ENCODE measurements at regions not wholly inside any gene's neighbourhood (a gene's known extent, or its start where the extent isn't known, plus 50 kb on each side); places are given as distances from the start of the nearest gene placed in this dataset.
A peak's percentile ranks its signal among the peaks of the same experiment; 100 is the strongest.

DNA sequence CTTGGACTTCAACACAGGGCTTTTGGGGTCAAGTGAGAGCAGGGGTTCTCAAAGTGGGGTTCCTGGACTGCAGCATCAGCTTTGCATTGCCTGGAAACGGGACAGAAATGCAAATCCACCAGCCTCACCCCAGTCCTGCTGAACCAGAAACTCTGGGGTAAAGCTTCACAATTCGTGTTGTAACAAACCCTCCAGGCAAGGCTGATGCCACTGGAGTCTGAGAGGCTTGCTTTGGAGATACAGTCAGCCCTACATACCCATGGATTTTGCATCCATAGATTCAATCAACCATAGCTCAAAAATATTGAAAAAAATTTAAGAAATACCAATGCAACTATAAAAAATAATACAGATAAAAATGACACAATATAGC, 160.4 kb upstream of the ECI2 start:
- Histone ChIP-seq H3K4me1 (ENCODE audit: control insufficient read depth, insufficient read depth, low read depth, low read length) (peaks cover 7% of the 10 kb centered on the region), H2BK120ac (ENCODE audit: low read depth, low read length) (no peak overlapping the region), H3K9me3 (ENCODE audit: control insufficient read depth, low read length) (no peaks in the 10 kb centered on the region), H2AFZ (ENCODE audit: low read depth, low read length) (no peak overlapping the region), H3K23ac (ENCODE audit: low read length in 2 of 2) (no peak overlapping the region), H3K9ac (ENCODE audit: low read length) (no peak overlapping the region), H2AK5ac (ENCODE audit: low read length, severe bottlenecking) (no peak overlapping the region), H3K4me2 (ENCODE audit: low read length, poor library complexity, severe bottlenecking) (no peak overlapping the region), H2BK15ac (ENCODE audit: low read depth, poor library complexity, severe bottlenecking) (no peak overlapping the region), H2BK12ac (ENCODE audit: low read length in 2 of 2) (no peak overlapping the region), H3K27ac (ENCODE audit: low read length, poor library complexity, severe bottlenecking) (no peak overlapping the region), H3K4ac (ENCODE audit: low read depth in 1 of 2, low read length in 2 of 2) (no peak overlapping the region), H2BK5ac (ENCODE audit: low read depth, low read length, poor library complexity, severe bottlenecking) (no peak overlapping the region), H3K14ac (ENCODE audit: low read length in 2 of 2) (no peak overlapping the region), H3K27me3 (ENCODE audit: control insufficient read depth in 1 of 2, insufficient read depth in 1 of 2, low read length in 2 of 2) (peaks cover 0 to 9% of the 10 kb centered on the region in 2 experiments), H3K36me3 (ENCODE audit: control insufficient read depth in 1 of 2, insufficient read depth in 2 of 2, low read depth in 1 of 2, low read length in 2 of 2) (no peaks in the 10 kb centered on the region), H3K4me3 (ENCODE audit: insufficient read depth in 1 of 2, low read depth in 1 of 2, low read length in 2 of 2) (no peak overlapping the region), H4K8ac (ENCODE audit: low read length) (no peak overlapping the region), H3K18ac (ENCODE audit: low read depth in 1 of 2, low read length in 2 of 2) (no peak overlapping the region), H3K79me1 (replicated peaks; ENCODE audit: low read length, poor library complexity, severe bottlenecking) (no peaks in the 10 kb centered on the region), H4K91ac (ENCODE audit: low read length) (no peak overlapping the region)
- DNase-seq: no peak
- 73% methylated on average over 2 of the region's 2 CpGs for WGBS

DNA sequence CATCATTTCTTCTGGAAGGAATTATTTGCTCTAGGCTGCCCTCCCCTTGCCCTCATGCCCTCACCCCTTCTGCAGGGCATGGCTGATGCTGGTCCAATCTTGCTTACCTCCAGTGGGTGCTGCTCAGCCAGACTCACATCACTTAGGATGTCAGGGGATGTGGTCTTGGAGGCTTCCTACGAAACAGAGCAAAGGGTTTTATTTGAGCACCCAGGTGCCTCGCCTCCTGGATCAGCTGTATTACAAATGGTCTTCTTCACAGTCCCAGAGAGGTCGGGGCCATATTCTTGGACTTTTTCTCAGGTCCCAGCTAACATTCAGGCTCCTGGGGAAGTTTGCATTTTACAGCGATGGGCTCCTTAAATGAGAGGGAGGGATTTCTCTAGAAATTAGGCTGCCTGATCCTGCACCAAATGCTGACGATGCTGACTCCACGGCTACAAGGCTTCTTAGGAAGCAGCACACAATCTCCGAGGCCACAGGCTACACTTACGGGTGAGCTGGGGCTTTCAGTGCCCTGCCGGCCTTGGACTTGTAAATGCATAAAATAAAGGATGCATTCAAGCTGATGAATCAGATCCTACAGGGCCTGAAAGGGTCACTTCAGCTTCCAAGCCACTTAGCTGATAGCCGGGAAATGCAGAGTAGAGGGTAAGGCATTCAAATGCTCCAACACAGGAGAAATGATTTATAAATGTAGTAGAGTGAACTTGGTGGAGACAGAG, 159.8 kb upstream of the ECI2 start:
- Histone ChIP-seq H4K8ac (ENCODE audit: low read length) (no peak overlapping the region), H3K4me2 (ENCODE audit: low read length, poor library complexity, severe bottlenecking) (no peak overlapping the region), H3K23ac (ENCODE audit: low read length in 2 of 2) (no peak overlapping the region), H2BK5ac (ENCODE audit: low read depth, low read length, poor library complexity, severe bottlenecking) (no peak overlapping the region), H3K9ac (ENCODE audit: low read length) (no peak overlapping the region), H3K18ac (ENCODE audit: low read depth in 1 of 2, low read length in 2 of 2) (no peak overlapping the region), H3K36me3 (ENCODE audit: control insufficient read depth in 1 of 2, insufficient read depth in 2 of 2, low read depth in 1 of 2, low read length in 2 of 2) (no peaks in the 10 kb centered on the region), H3K4me3 (ENCODE audit: insufficient read depth in 1 of 2, low read depth in 1 of 2, low read length in 2 of 2) (no peak overlapping the region), H3K14ac (ENCODE audit: low read length in 2 of 2) (no peak overlapping the region), H3K4me1 (ENCODE audit: control insufficient read depth, insufficient read depth, low read depth, low read length) (peaks cover 7% of the 10 kb centered on the region), H2AK5ac (ENCODE audit: low read length, severe bottlenecking) (no peak overlapping the region), H2BK120ac (ENCODE audit: low read depth, low read length) (no peak overlapping the region), H3K4ac (ENCODE audit: low read depth in 1 of 2, low read length in 2 of 2) (no peak overlapping the region), H3K27ac (ENCODE audit: low read length, poor library complexity, severe bottlenecking) (no peak overlapping the region), H2AFZ (ENCODE audit: low read depth, low read length) (no peak overlapping the region), H3K27me3 (ENCODE audit: control insufficient read depth in 1 of 2, insufficient read depth in 1 of 2, low read length in 2 of 2) (peaks cover 0 to 9% of the 10 kb centered on the region in 2 experiments), H2BK12ac (ENCODE audit: low read length in 2 of 2) (no peak overlapping the region), H3K9me3 (ENCODE audit: control insufficient read depth, low read length) (no peaks in the 10 kb centered on the region), H4K91ac (ENCODE audit: low read length) (no peak overlapping the region), H2BK15ac (ENCODE audit: low read depth, poor library complexity, severe bottlenecking) (no peak overlapping the region), H3K79me1 (replicated peaks; ENCODE audit: low read length, poor library complexity, severe bottlenecking) (no peaks in the 10 kb centered on the region)
- DNase-seq: no peak
- 90% methylated on average over 10 of the region's 10 CpGs for WGBS

DNA sequence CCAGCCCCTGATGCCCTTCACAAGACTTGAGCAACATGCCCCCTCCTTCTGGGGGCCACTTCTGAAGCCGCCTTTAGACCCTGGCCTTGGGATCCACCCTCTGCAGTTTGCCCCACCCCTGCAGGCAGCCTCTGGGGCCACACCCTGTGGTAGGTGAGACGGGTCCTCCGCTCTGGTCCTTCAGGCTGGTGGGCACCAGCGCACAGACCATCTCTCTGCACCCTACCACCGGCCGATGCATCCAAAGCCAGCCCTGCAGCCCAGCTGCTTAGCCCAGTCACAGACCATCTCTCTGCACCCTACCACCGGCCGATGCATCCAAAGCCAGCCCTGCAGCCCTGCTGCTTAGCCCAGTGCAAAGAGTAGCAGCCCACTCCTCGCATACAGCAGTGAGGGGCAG, 159.3 kb upstream of the ECI2 start:
- Histone ChIP-seq H3K4me1 (ENCODE audit: control insufficient read depth, insufficient read depth, low read depth, low read length) (peaks cover 7% of the 10 kb centered on the region), H2AFZ (ENCODE audit: low read depth, low read length) (no peak overlapping the region), H2BK120ac (ENCODE audit: low read depth, low read length) (no peak overlapping the region), H2BK12ac (ENCODE audit: low read length in 2 of 2) (no peak overlapping the region), H3K9ac (ENCODE audit: low read length) (no peak overlapping the region), H3K4ac (ENCODE audit: low read depth in 1 of 2, low read length in 2 of 2) (no peak overlapping the region), H3K18ac (ENCODE audit: low read depth in 1 of 2, low read length in 2 of 2) (no peak overlapping the region), H4K8ac (ENCODE audit: low read length) (no peak overlapping the region), H4K91ac (ENCODE audit: low read length) (no peak overlapping the region), H3K9me3 (ENCODE audit: control insufficient read depth, low read length) (no peaks in the 10 kb centered on the region), H3K4me3 (ENCODE audit: insufficient read depth in 1 of 2, low read depth in 1 of 2, low read length in 2 of 2) (no peak overlapping the region), H3K14ac (ENCODE audit: low read length in 2 of 2) (no peak overlapping the region), H3K27me3 (ENCODE audit: control insufficient read depth in 1 of 2, insufficient read depth in 1 of 2, low read length in 2 of 2) (peaks cover 0 to 9% of the 10 kb centered on the region in 2 experiments), H2BK5ac (ENCODE audit: low read depth, low read length, poor library complexity, severe bottlenecking) (no peak overlapping the region), H2BK15ac (ENCODE audit: low read depth, poor library complexity, severe bottlenecking) (no peak overlapping the region), H3K4me2 (ENCODE audit: low read length, poor library complexity, severe bottlenecking) (no peak overlapping the region), H3K23ac (ENCODE audit: low read length in 2 of 2) (no peak overlapping the region), H2AK5ac (ENCODE audit: low read length, severe bottlenecking) (no peak overlapping the region), H3K79me1 (replicated peaks; ENCODE audit: low read length, poor library complexity, severe bottlenecking) (no peaks in the 10 kb centered on the region), H3K36me3 (ENCODE audit: control insufficient read depth in 1 of 2, insufficient read depth in 2 of 2, low read depth in 1 of 2, low read length in 2 of 2) (no peaks in the 10 kb centered on the region), H3K27ac (ENCODE audit: low read length, poor library complexity, severe bottlenecking) (no peak overlapping the region)
- WGBS: 96% methylated on average over 9 of the region's 9 CpGs
- DNase-seq: no peak

DNA sequence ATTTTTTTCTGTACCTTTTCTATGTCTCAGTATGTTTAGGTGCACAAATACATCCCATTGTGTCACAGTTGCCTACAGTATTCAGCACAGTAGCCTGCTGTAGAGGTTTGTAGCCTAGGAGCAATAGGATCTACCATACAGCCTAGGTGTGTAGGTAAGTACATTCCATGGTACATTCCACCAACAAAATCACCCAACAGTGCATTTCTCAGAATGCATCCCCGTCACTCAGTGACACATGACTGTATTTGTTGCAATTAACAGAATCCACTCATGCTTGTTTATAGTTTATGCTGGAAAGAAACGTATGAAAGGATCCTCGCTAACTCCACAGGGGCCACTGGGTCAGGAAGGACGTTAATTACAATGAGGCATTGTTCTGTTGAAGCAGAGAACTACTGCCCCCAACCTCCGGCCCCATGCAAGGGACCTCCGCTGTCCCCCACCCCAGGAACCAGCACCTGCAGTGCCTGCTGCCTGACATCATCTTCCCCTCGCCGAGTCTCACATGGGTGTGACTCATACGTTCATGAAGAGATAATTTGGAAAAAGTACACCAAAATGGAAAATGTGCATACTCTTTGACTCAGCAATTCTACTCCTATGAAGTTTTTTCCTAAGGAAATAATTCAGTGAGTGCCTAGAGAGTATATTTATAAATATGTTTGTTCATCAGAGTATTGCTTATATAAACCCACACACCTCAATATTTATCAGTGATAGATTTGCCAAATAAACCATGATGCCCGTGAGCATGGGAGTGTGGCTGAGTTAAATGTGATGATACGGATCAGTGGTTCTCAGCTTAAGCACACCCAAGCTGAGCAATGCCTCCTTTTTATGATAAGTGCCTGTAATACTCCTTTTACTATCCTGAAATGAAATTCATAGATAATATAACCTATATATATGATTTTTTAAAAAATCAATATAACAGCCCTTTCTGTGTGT, 156.4 kb upstream of the ECI2 start:
- H2AFZ ChIP-seq (ENCODE audit: low read depth, low read length): peak overlapping the region; percentile 29
- no peaks in the 10 kb centered on the region for H3K36me3 ChIP-seq (ENCODE audit: control insufficient read depth in 1 of 2, insufficient read depth in 2 of 2, low read depth in 1 of 2, low read length in 2 of 2)
- no peak overlapping the region for H3K14ac ChIP-seq (ENCODE audit: low read length in 2 of 2)
- peak overlapping the region; percentile 21 for H3K9ac ChIP-seq (ENCODE audit: low read length)
- H3K23ac ChIP-seq (ENCODE audit: low read length in 2 of 2): no peak overlapping the region
- no peak overlapping the region for H3K4me2 ChIP-seq (ENCODE audit: low read length, poor library complexity, severe bottlenecking)
- no peak overlapping the region for H3K4me3 ChIP-seq (ENCODE audit: insufficient read depth in 1 of 2, low read depth in 1 of 2, low read length in 2 of 2)
- DNase-seq: peak; percentile 78
- WGBS: 35% methylated on average over 9 of the region's 11 CpGs
- H3K9me3 ChIP-seq (ENCODE audit: control insufficient read depth, low read length): no peaks in the 10 kb centered on the region
- H3K4me1 ChIP-seq (ENCODE audit: control insufficient read depth, insufficient read depth, low read depth, low read length): peaks cover 7% of the 10 kb centered on the region
- no peak overlapping the region for H3K18ac ChIP-seq (ENCODE audit: low read depth in 1 of 2, low read length in 2 of 2)
- no peak overlapping the region for H4K91ac ChIP-seq (ENCODE audit: low read length)
- no peak overlapping the region for H4K8ac ChIP-seq (ENCODE audit: low read length)
- H2BK15ac ChIP-seq (ENCODE audit: low read depth, poor library complexity, severe bottlenecking): no peak overlapping the region
- no peaks in the 10 kb centered on the region for H3K79me1 ChIP-seq (replicated peaks; ENCODE audit: low read length, poor library complexity, severe bottlenecking)
- H2BK120ac ChIP-seq (ENCODE audit: low read depth, low read length): no peak overlapping the region
- H2BK12ac ChIP-seq (ENCODE audit: low read length in 2 of 2): no peak overlapping the region
- peak overlapping the region; percentile 54 for H3K27ac ChIP-seq (ENCODE audit: low read length, poor library complexity, severe bottlenecking)
- no peak overlapping the region for H2BK5ac ChIP-seq (ENCODE audit: low read depth, low read length, poor library complexity, severe bottlenecking)
- H3K27me3 ChIP-seq (ENCODE audit: control insufficient read depth in 1 of 2, insufficient read depth in 1 of 2, low read length in 2 of 2): peaks cover 0 to 10% of the 10 kb centered on the region in 2 experiments
- H3K4ac ChIP-seq (ENCODE audit: low read depth in 1 of 2, low read length in 2 of 2): no peak overlapping the region
- peak overlapping the region; percentile 23 for H2AK5ac ChIP-seq (ENCODE audit: low read length, severe bottlenecking)

Data from mesenchymal stem cell (in vitro differentiated cells and primary cell).